Dermis microvascular lymphatic vessel endothelial cell (primary cell): ENCODE measurements at regions not wholly inside any gene's neighbourhood (a gene's known extent, or its start where the extent isn't known, plus 50 kb on each side); places are given as distances from the start of the nearest gene placed in this dataset.
A peak's percentile ranks its signal among the peaks of the same experiment; 100 is the strongest.

Source experiments
- DNase-seq, 2 donors: peaks; one replicate each; pipeline versions ENCODE4 v3.0.0 to v3.0.0-alpha.2; 2010; ENCODE audit warnings: low read depth in 2 of 2

DNA sequence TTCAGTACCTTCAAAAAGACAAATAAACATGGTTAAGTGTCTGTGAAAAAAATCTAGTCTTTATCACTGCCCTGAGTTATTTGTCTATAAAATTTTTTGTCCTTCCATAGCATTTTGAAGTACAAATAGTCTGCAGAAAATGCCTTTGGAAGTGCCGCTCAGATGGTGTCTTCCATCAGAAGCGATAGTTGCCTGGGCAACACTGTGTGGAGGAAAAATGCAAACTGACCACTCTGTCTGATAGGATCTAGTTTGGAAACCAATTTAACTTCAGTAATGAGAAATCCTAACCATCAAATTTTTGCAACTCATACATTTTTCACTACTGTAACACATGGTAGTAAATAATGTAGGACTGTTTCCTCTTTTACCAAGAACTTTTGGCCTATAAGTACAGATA, 449.9 kb downstream of the PRELID2 start:
- no peak for DNase-seq

DNA sequence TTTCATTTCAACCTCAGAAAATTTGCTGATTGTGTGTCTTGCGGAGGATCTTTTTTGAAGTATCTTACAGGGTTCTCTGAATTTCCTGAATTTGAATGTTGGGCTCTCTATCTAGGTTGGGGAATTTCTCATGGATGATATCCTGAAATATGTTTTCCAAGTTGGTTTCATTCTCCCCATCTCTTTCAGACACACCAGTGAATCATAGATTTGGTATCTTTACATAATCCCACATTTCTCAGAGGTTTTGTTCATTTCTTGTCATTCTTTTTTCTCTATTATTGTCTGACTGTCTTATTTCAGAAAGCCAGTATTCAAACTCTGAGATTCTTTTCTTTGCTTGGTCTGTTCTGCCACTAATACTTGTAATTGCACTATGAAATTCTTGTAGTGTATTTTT, 456.9 kb downstream of the PRELID2 start:
- no peak for DNase-seq

- DNase-seq = no peak
Measured at GRCh38 chr5:145375521-145375920, 459.6 kb downstream of the PRELID2 start.

- DNase-seq = no peak
Measured at GRCh38 chr5:145365464-145365863, 469.7 kb downstream of the PRELID2 start.

DNA sequence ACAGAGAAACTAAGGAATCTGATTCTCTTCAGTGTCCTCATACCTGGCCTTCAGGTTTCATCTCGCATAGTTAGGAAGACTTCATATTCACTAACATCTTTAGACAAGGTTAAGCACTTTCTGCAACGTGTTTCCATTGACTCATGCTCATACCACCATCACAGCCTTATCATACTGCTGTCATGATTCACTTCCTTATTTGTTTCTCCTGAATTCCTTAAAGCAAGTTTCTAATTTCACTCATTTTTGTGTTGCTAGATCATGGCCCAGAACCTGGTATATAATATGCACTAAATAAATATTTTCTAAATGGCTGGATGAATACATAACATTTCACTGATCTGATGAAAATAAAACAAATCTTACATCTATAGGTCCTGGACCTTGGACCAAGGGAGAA, 472.9 kb downstream of the PRELID2 start:
- peak in 1 of 2 donors; percentile 71 for DNase-seq

GRCh38 chr5:145360936-145361335, 474.2 kb downstream of the PRELID2 start:
- DNase-seq = no peak

- peak in 1 of 2 donors; percentile 66 for DNase-seq
Measured at GRCh38 chr5:145350513-145350912, 484.6 kb downstream of the PRELID2 start.

DNA sequence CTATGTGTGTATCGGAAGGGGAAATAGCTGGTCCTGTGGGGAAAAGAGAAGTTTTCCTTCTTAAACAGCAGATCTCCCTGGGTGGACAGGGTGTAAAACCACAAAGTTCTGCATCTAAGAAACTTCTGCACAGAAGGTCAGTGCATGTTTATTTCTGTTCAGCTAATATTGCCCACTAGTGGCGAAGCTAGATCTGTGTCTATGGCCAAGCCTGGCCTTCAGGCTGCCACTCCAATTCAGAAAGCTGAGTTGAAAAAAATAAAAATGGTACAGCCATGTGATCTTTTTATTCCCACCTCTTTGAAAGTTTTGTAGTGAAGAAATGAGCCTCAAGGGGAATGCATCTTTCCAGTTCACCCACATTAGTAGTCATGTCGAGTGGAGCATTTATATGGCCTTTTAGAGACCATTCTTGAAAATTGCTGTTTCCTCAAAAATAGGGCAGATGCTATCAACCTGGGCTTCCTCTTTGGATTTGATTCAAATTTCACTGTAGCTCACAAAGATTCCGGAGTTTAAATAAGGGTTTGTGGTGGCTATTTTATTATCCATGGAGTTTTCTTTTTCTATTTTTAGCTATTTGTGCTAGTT, 488.0 kb downstream of the PRELID2 start:
- DNase-seq = peak; percentile 11 to 63

GRCh38 chr5:145345511-145346287, 489.4 kb downstream of the PRELID2 start:
- no peak for DNase-seq

DNA sequence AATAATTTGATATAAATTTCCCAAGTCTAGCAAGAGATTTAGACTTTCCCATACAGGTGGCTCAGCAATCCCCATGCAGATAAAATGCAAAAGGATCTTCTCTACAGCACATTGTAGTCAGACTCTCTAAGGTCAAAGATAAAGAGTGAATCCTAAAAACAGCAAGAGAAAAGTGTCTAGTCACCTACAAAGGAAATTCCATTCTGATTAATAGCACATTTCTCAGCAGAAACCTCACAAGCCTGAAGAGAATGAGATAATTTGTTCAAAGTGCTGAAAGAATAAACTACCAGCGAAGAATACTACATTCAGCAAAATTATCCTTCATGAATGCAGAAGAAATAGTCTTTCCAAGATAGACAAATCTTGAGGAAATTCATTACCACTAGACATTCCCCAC, 493.3 kb downstream of the PRELID2 start:
- no peak for DNase-seq

DNA sequence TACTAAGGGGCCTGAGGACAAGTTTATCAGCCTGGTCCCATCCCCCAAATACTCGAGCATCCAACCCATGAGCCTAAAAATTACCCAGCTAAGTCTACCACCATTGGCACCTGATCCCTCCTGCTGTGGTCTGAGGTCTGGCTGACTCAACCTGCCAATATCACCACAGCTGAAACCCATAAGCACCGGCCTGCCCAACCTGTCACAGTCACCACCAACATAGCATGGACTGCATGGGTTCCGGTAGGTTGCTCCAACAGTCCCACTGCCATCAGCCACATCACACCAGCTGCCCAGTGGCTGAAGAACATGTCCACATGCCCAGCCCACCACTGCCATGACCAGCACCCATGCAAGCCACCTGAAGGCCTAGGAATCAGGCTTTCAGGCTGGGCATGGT, 495.0 kb downstream of the PRELID2 start:
- no peak for DNase-seq

- DNase-seq = peak in 1 of 2 donors; percentile 46
Measured at GRCh38 chr5:145324767-145325479, 510.2 kb downstream of the PRELID2 start.

- no peak for DNase-seq
Measured at GRCh38 chr5:145324101-145324500, 511.0 kb downstream of the PRELID2 start.

GRCh38 chr5:145316282-145316681, 518.9 kb downstream of the PRELID2 start:
- DNase-seq = no peak

- no peak for DNase-seq
Measured at GRCh38 chr5:145307866-145308382, 527.2 kb downstream of the PRELID2 start.

DNA sequence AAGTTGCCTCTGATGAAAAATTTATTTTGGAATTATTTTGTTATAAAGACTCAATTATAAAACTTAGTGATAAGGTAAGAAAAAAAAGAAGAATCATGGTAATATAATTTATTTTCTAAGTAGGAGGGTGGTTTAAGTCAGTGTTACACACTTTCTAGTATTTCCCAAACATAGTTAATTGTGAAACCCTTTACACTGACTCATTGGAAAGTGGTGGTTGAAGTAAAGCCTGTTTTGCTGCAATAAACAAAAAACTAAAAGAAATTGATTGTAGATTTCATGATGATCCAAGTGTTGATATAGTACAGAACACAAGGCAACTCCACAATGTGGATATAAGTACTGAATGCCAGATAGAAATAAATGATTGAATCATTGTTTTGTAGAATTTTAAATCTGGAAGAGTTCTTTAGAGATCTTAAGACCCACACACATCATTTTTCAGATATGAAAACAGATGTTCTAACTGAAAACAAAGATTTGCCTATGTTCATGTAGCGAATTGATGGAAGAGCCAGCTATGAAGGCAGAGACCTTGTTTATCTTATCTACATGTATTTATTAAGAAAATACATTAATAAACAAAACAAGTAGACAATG, 539.8 kb downstream of the PRELID2 start:
- DNase-seq = no peak

- DNase-seq = no peak
Measured at GRCh38 chr5:145294331-145294730, 540.8 kb downstream of the PRELID2 start.

- DNase-seq = no peak
Measured at GRCh38 chr5:145293716-145294115, 541.4 kb downstream of the PRELID2 start.

DNA sequence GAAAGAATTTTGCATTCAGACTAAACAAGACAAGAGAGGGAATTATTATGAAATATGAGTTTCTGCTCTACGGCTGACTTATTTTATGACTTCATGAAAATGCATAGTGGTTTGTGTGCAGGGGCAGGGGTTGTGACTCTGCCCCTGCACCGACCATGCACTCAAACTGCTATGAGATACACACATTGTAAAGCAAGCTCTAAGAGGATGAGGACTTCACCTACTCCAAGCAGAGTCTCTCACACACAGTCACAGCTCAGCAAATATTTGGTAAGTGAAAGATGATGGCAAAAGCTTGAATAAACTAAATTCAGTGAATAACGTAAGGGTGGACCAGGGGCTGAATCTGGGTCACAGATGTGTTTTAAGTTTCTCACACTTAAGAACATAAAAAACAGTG, 542.9 kb downstream of the PRELID2 start:
- no peak for DNase-seq

DNA sequence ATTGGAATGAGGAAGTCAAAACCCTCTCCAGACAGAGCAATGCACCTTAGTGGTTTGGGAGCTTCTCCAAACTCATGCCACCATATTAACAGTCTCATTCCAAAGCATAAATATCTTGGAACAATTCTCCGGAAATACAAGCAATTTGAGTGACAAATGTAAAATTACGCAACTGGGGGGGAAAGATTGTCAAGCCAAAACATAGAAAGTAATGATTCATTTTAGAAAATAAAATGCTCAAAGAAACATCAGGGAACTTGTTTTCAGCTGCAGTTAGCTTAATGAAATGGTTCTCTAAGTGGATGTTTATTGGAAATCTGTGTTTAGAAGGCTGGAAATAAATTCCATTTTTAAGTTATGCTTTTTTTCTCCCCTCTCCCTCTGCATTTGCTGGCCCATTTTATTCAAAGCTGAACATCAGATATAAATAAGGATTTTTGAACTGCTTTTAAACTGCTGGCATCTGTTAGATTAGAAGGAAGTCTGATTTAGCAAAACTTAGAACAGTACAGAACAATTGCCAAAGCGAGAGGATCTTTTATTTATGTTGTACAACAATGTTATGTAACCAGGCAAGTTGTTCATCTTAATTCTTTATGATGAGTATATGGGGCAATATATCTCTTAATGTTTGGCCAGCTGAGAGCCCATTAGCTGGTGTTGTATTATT, 551.9 kb downstream of the PRELID2 start:
- no peak for DNase-seq

DNA sequence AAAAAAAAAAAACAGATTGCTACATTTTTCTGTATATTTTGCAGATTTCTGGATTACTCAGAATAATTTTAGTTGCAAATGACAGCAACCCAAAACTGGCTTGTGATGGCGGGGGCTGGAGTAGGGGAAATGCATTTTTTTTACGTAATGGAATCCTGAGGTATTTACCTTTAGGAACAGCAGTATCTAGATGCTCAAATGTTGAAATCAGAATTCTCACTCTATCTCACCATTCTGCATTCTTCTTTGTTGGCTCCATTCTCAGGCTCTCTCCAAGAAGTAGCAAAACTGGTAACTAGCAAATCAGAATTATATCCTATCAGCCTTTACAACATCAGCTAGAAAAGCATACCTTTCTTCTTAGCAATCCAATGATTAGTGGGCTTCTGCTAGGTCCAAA, 554.3 kb downstream of the PRELID2 start:
- DNase-seq = no peak
